HG02610 (cell line): ENCODE measurements at regions not wholly inside any gene's neighbourhood (a gene's known extent, or its start where the extent isn't known, plus 50 kb on each side); places are given as distances from the start of the nearest gene placed in this dataset.
A peak's percentile ranks its signal among the peaks of the same experiment; 100 is the strongest.

ENCODE experiments used
- ATAC-seq: cut with Tn5 transposase; IDR thresholded peaks from one replicate; pipeline ENCODE4 v1.9.1; 2021; ENCODE audit warnings: mild to moderate bottlenecking, moderate library complexity; ENCODE audit not compliant: unreplicated experiment

GRCh38 chr9:16128003-16128402 lies 575.2 kb downstream of the CCDC171 start:
- ATAC-seq: no peak

GRCh38 chr9:16131264-16131663 lies 578.4 kb downstream of the CCDC171 start:
- ATAC-seq: no peak

- ATAC-seq: no peak
Measured at GRCh38 chr9:16132513-16132912, 579.7 kb downstream of the CCDC171 start.

GRCh38 chr9:16133032-16133431 lies 580.2 kb downstream of the CCDC171 start:
- no peak for ATAC-seq

GRCh38 chr9:16133556-16134227 lies 580.8 kb downstream of the CCDC171 start:
- ATAC-seq: peak; percentile 84

- ATAC-seq: no peak
Measured at GRCh38 chr9:16134351-16134750, 581.5 kb downstream of the CCDC171 start.

GRCh38 chr9:16135968-16136367 lies 583.1 kb downstream of the CCDC171 start:
- ATAC-seq: no peak

GRCh38 chr9:16136451-16136850 lies 583.6 kb downstream of the CCDC171 start:
- no peak for ATAC-seq

- no peak for ATAC-seq
Measured at GRCh38 chr9:16136961-16137360, 584.1 kb downstream of the CCDC171 start.

- no peak for ATAC-seq
Measured at GRCh38 chr9:16138561-16139491, 586.0 kb downstream of the CCDC171 start.

GRCh38 chr9:16139774-16140173 lies 586.9 kb downstream of the CCDC171 start:
- no peak for ATAC-seq

GRCh38 chr9:16143310-16143709 lies 590.5 kb downstream of the CCDC171 start:
- no peak for ATAC-seq

GRCh38 chr9:16143947-16144890 lies 591.4 kb downstream of the CCDC171 start:
- no peak for ATAC-seq

GRCh38 chr9:16145196-16145950 lies 592.5 kb downstream of the CCDC171 start:
- ATAC-seq: no peak

- no peak for ATAC-seq
Measured at GRCh38 chr9:16147726-16148125, 594.9 kb downstream of the CCDC171 start.

- no peak for ATAC-seq
Measured at GRCh38 chr9:16150501-16150900, 597.7 kb downstream of the CCDC171 start.

- no peak for ATAC-seq
Measured at GRCh38 chr9:16150938-16151650, 598.3 kb downstream of the CCDC171 start.

- ATAC-seq: no peak
Measured at GRCh38 chr9:16152276-16153101, 599.6 kb downstream of the CCDC171 start.

GRCh38 chr9:16153221-16153620 lies 600.4 kb downstream of the CCDC171 start:
- no peak for ATAC-seq
